Osteoblast (primary cell): ENCODE measurements at regions not wholly inside any gene's neighbourhood (a gene's known extent, or its start where the extent isn't known, plus 50 kb on each side); places are given as distances from the start of the nearest gene placed in this dataset.

Source experiments
- DNase-seq: peaks from one replicate; pipeline ENCODE4 v3.0.0; 2011; ENCODE audit warnings: low spot score, mixed read lengths; ENCODE audit not compliant: insufficient read length; ENCODE audit errors: missing footprints
- H2AFZ ChIP-seq: 2 replicates; pipeline ENCODE4 v1.6.0; 2011; ENCODE audit warnings: mild to moderate bottlenecking, low read length
- H3K27ac ChIP-seq: 2 replicates; pipeline ENCODE4 v1.5.1; 2011; ENCODE audit warnings: mild to moderate bottlenecking, low read depth, low read length, moderate library complexity
- H3K27me3 ChIP-seq: 2 replicates; pipeline ENCODE4 v1.6.0; 2012; ENCODE audit warnings: mild to moderate bottlenecking, control low read depth, inconsistent platforms, low read length, moderate library complexity; ENCODE audit not compliant: insufficient read depth
- H3K36me3 ChIP-seq: 2 replicates; pipeline ENCODE4 v1.5.1; 2011; ENCODE audit warnings: mild to moderate bottlenecking, low read length, control low read depth, moderate library complexity; ENCODE audit not compliant: insufficient read depth
- H3K4me1 ChIP-seq: 2 replicates; pipeline ENCODE4 v1.5.1; 2011; ENCODE audit warnings: mild to moderate bottlenecking, low read length, control low read depth, moderate library complexity; ENCODE audit not compliant: insufficient read depth
- H3K4me2 ChIP-seq: 2 replicates; pipeline ENCODE4 v1.6.0; 2011; ENCODE audit warnings: mild to moderate bottlenecking, low read length; ENCODE audit not compliant: insufficient read depth
- H3K4me3 ChIP-seq: fragments of 200-600 bp; sonication (generic); 3 replicates; pipeline ENCODE4 v1.5.1; 2012; ENCODE audit warnings: mild to moderate bottlenecking, low read length, inconsistent platforms; ENCODE audit not compliant: insufficient read depth
- H3K79me2 ChIP-seq: 2 replicates; pipeline ENCODE4 v1.6.0; 2012; ENCODE audit warnings: mild to moderate bottlenecking, low read length, control low read depth, inconsistent platforms; ENCODE audit not compliant: insufficient read depth
- H3K9me3 ChIP-seq: 2 replicates; pipeline ENCODE4 v1.5.1; 2011; ENCODE audit warnings: low read depth, low read length, control low read depth
- H4K20me1 ChIP-seq: 2 replicates; pipeline ENCODE4 v1.6.0; 2012; ENCODE audit warnings: mild to moderate bottlenecking, low read length, control low read depth; ENCODE audit not compliant: insufficient read depth
- CTCF ChIP-seq: IDR thresholded peaks from 2 replicates; pipeline ENCODE4 v1.5.1; 2011; ENCODE audit warnings: mild to moderate bottlenecking, low read depth, low read length, moderate library complexity; ENCODE audit errors: extremely low read depth

DNA sequence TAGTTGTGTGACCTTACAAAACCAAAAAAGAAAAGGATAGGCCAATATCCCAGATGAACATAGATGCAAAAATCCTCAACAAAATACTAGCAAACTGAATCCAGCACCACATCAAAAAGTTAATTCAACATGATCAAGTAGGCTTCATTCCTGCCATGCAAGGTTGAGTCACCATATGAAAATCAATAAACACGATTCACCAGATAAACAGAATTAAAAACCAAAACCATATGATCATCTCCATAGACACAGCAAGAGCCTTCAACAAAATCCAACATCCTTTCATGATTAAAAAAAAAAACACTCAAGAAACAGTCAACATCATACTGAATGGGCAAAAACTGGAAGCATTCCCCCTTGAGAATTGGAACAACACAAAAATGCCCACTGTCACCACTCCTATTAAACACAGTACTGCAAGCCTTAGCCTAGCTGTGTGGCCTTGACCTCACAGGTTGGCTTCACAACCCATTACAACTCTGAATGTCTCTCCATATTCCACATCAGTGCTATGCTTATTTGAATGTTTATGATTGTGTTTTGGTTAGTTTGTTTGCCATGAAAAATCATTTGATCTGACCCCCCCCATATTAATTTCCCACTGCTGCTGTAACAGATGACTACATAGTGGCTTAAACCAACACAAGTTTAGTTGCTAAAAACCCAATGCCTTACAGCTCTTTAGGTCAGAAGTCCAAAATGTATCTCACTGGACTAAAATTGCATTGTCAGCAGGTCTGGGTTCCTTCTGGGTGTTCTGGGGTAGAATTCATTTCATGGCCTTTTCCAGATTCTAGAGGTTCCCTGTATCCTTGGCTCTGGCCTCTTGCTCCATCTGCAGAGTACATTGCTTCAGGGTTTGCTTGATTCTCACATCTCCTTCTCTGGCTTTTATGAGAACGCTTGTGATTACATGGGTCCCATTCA, 257.1 kb upstream of the DYNLRB2 start:
- Histone ChIP-seq H3K79me2 (no peaks in the 10 kb centered on the region), H4K20me1 (no peaks in the 10 kb centered on the region), H3K9me3 (no peaks in the 10 kb centered on the region), H3K4me3 (no peak overlapping the region), H3K27me3 (no peaks in the 10 kb centered on the region), H3K36me3 (no peaks in the 10 kb centered on the region), H3K4me1 (peaks cover 20% of the 10 kb centered on the region), H3K27ac (no peak overlapping the region), H3K4me2 (no peak overlapping the region), H2AFZ (no peak overlapping the region)
- DNase-seq: no peak
- no peak for TF ChIP-seq CTCF

GRCh38 chr16:80280557-80280956, 260.2 kb upstream of the DYNLRB2 start:
- no peak for DNase-seq
- H3K4me2 ChIP-seq: no peak overlapping the region

GRCh38 chr16:80279656-80280055, 261.1 kb upstream of the DYNLRB2 start:
- Histone ChIP-seq H3K79me2 (no peaks in the 10 kb centered on the region), H4K20me1 (no peaks in the 10 kb centered on the region), H3K4me1 (peaks cover 18% of the 10 kb centered on the region), H3K4me2 (no peak overlapping the region), H3K36me3 (no peaks in the 10 kb centered on the region), H3K4me3 (no peak overlapping the region), H2AFZ (no peak overlapping the region), H3K9me3 (no peaks in the 10 kb centered on the region), H3K27ac (no peak overlapping the region), H3K27me3 (no peaks in the 10 kb centered on the region)
- no peak for TF ChIP-seq CTCF
- DNase-seq: no peak

More at GRCh38 chr16:80280557-80280956, 260.2 kb upstream of the DYNLRB2 start:
- no peak for TF ChIP-seq CTCF
- Histone ChIP-seq H2AFZ (no peak overlapping the region), H3K4me3 (no peak overlapping the region), H3K4me1 (peaks cover 17% of the 10 kb centered on the region), H3K9me3 (no peaks in the 10 kb centered on the region), H4K20me1 (no peaks in the 10 kb centered on the region), H3K27me3 (no peaks in the 10 kb centered on the region), H3K36me3 (no peaks in the 10 kb centered on the region), H3K27ac (no peak overlapping the region), H3K79me2 (no peaks in the 10 kb centered on the region)

DNA sequence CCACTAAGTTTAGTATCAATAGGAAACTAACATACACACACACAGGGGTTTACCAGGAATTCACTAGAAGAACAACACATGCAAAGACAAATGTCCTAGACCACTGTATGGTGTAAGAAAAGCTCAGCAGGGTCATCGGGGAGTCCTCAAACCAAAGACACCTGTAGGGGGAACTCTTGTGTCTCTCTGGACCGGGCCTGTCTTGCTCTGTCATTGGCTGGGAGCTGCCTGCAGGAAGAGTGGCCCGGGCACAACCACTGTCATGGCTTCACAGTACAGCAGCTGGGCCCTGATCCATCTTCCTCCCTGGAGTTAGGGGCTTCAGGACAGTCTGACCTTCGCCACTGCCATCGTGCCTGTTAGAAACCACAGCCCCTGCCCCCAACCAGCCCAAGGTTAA, 263.6 kb upstream of the DYNLRB2 start:
- Histone ChIP-seq H3K4me2 (no peak overlapping the region), H4K20me1 (no peaks in the 10 kb centered on the region), H2AFZ (no peak overlapping the region), H3K36me3 (no peaks in the 10 kb centered on the region), H3K9me3 (no peaks in the 10 kb centered on the region), H3K27ac (no peak overlapping the region), H3K4me1 (peaks cover 26% of the 10 kb centered on the region), H3K79me2 (no peaks in the 10 kb centered on the region), H3K4me3 (no peak overlapping the region), H3K27me3 (no peaks in the 10 kb centered on the region)
- DNase-seq: no peak
- TF ChIP-seq CTCF: no peak
